HepG2 (cell line): ENCODE measurements at regions not wholly inside any gene's neighbourhood (a gene's known extent, or its start where the extent isn't known, plus 50 kb on each side); places are given as distances from the start of the nearest gene placed in this dataset.

ENCODE experiments used
- ATAC-seq: fragments of 200-7000 bp; cut with Tn5 transposase; 3 replicates; pipeline ENCODE4 v1.9.1; 2020; ENCODE audit warnings: mild to moderate bottlenecking, moderate library complexity
- BruUV-seq: library from RNA; stranded (reverse); fragments of 400-500 nt; replicated peaks from 2 replicates; lab custom pipeline; 2021; lab: Mats Ljungman, UMichigan
- CTCF ChIA-PET: fragments of 300-600 bp; formaldehyde crosslinking; extraction: SDS; loops from one replicate; lab custom pipeline; 2021; ENCODE audit warnings: low total read pairs, inconsistent platforms, low intra/inter-chr PET ratio; lab: Yijun Ruan, JAX
- POLR2A ChIA-PET: fragments of 350-600 bp; sonication (Branson Sonifier 250); formaldehyde crosslinking; loops from one replicate; lab custom pipeline; 2020; ENCODE audit warnings: antibody characterized with exemption, inconsistent platforms; lab: Yijun Ruan, JAX
- DNase-seq: peaks from one replicate; pipeline ENCODE4 v3.0.0-alpha.2; 2015; ENCODE audit warnings: low spot score
- FAIRE-seq: peaks from 3 replicates; lab custom pipeline; 2011; peaks lifted over from hg19 to GRCh38; lab: Jason Lieb, UNC
- H2AFZ ChIP-seq: one replicate; pipeline ENCODE4 v1.6.1; 2011; ENCODE audit warnings: low read length, inconsistent platforms
- H3K27ac ChIP-seq: fragments of 300-600 bp; 3 replicates; pipeline ENCODE4 v1.8.0; 2011; ENCODE audit warnings: mixed run types, mild to moderate bottlenecking, mixed read lengths, low read length, inconsistent platforms; ENCODE audit not compliant: insufficient read depth; ENCODE audit errors: extremely low read length
- H3K27me3 ChIP-seq, 2 experiments: fragments of 200-600 bp in 1 of 2; 2 replicates in 1 of 2; 3 replicates in 1 of 2; pipeline versions ENCODE4 v1.6.0 to v1.8.0; 2011; ENCODE audit warnings: low read length in 2 of 2, mild to moderate bottlenecking in 2 of 2, moderate library complexity in 2 of 2, inconsistent platforms in 1 of 2; ENCODE audit not compliant: insufficient read depth in 2 of 2, control insufficient read depth in 1 of 2
- H3K36me3 ChIP-seq, 2 experiments: fragments of 200-600 bp in 1 of 2; replicated peaks in 1 of 2; 2 replicates in 1 of 2; 3 replicates in 1 of 2; pipeline versions ENCODE4 v1.5.1 to v1.8.0; 2011; ENCODE audit warnings: low read length in 2 of 2, inconsistent platforms in 1 of 2; ENCODE audit not compliant: insufficient read depth in 2 of 2, control insufficient read depth in 1 of 2
- H3K4me1 ChIP-seq: 2 replicates; pipeline ENCODE4 v1.5.1; 2012; ENCODE audit warnings: low read length, inconsistent platforms; ENCODE audit not compliant: insufficient read depth
- H3K4me2 ChIP-seq: 2 replicates; pipeline ENCODE4 v1.6.0; 2011; ENCODE audit warnings: low read depth, low read length, inconsistent platforms
- H3K4me3 ChIP-seq, 3 experiments: fragments of 200-600 bp in 1 of 3; sonication (generic), shearing (Covaris generic) in 1 of 3; replicated peaks in 1 of 3; 2 replicates each; pipeline ENCODE4 v1.5.1; 2011 to 2016; ENCODE audit warnings: low read length in 3 of 3, inconsistent platforms in 2 of 3, low read depth in 2 of 3, mild to moderate bottlenecking in 2 of 3, control low read depth in 1 of 3, mixed read lengths in 1 of 3; ENCODE audit not compliant: insufficient read depth in 1 of 3
- H3K79me2 ChIP-seq: one replicate; pipeline ENCODE4 v1.6.1; 2011; ENCODE audit warnings: low read length, inconsistent platforms; ENCODE audit not compliant: insufficient read depth
- H3K9ac ChIP-seq: 2 replicates; pipeline ENCODE4 v1.6.0; 2011; ENCODE audit warnings: mild to moderate bottlenecking, low read depth, low read length, inconsistent platforms; ENCODE audit not compliant: insufficient read depth
- H3K9me3 ChIP-seq: 2 replicates; pipeline ENCODE4 v1.5.1; 2012; ENCODE audit warnings: mild to moderate bottlenecking, low read length
- H4K20me1 ChIP-seq: 2 replicates; pipeline ENCODE4 v1.6.0; 2011; ENCODE audit warnings: inconsistent platforms, mild to moderate bottlenecking, low read length, moderate library complexity; ENCODE audit not compliant: insufficient read depth
- ISL2 ChIP-seq: sonication (generic); formaldehyde crosslinking; IDR thresholded peaks from 2 replicates; pipeline ENCODE4 v1.5.0; 2020; ENCODE audit warnings: missing genetic modification reagents
- MAFF ChIP-seq: IDR thresholded peaks from 2 replicates; pipeline ENCODE4 v1.6.1; 2011; ENCODE audit warnings: low read depth, low read length, improper control_type of control experiment
- MAFK ChIP-seq, 2 experiments: IDR thresholded peaks in 1 of 2; conservative IDR thresholded peaks in 1 of 2; 2 replicates each; pipeline ENCODE4 v1.6.1; 2011; ENCODE audit warnings: improper control_type of control experiment in 2 of 2, low read length in 2 of 2
- SRSF9 ChIP-seq: fragments of 200-400 bp; formaldehyde crosslinking; IDR thresholded peaks from 2 replicates; pipeline ENCODE4 v1.6.1; 2018; ENCODE audit warnings: borderline replicate concordance, mild to moderate bottlenecking, low read depth, low read length; ENCODE audit not compliant: insufficient read depth, poor library complexity, severe bottlenecking
- ZNF350 ChIP-seq: sonication (generic); formaldehyde crosslinking; IDR thresholded peaks from 2 replicates; pipeline ENCODE4 v1.4.0; 2020; ENCODE audit warnings: mild to moderate bottlenecking, low read depth, missing genetic modification reagents, borderline replicate concordance
- ZNF7 ChIP-seq: IDR thresholded peaks from 2 replicates; pipeline ENCODE4 v1.6.1; 2016; ENCODE audit warnings: missing biosample characterization, missing genetic modification reagents
- ZNF747 ChIP-seq: sonication (generic); formaldehyde crosslinking; IDR thresholded peaks from 2 replicates; pipeline ENCODE4 v1.8.1; 2023; ENCODE audit warnings: missing genetic modification reagents, mild to moderate bottlenecking, borderline replicate concordance
- ZSCAN29 ChIP-seq: sonication (generic); formaldehyde crosslinking; conservative IDR thresholded peaks from 2 replicates; pipeline ENCODE4 v1.4.0; 2020; ENCODE audit warnings: mild to moderate bottlenecking, missing genetic modification reagents
- WGBS: methylation state at CpG from one replicate; pipeline ENCODE4 v1.1.6; 2017; ENCODE audit warnings: low lambda C conversion rate; 5-methylcytosine and 5-hydroxymethylcytosine counted together
- in situ Hi-C: cut with HindIII; loops from 2 replicates; pipeline ENCODE4 v1.10.0; 2017; ENCODE audit warnings: low pct_unique_long_range_greater_than_20kb; ENCODE audit not compliant: extremely low pct_ligation_motif_present
- intact Hi-C: fragments of 100-400 bp; cut with micrococcal nuclease; formaldehyde crosslinking; loops from one replicate; pipeline ENCODE4 v1.10.0; 2022; ENCODE audit not compliant: unreplicated experiment

- no peaks in the 10 kb centered on the region for H3K4me1 ChIP-seq
- FAIRE-seq (no peak), ATAC-seq (no peak), DNase-seq (no peak)
- in situ Hi-C loops = loop anchor here (25.0 kb wide), 1 partner anchor 102 kb away; no protein-coding TSS in a partner anchor
- H4K20me1 ChIP-seq = no peaks in the 10 kb centered on the region
- no peak overlapping the region for H3K9ac ChIP-seq
- ChIA-PET CTCF (no interaction called here), POLR2A (no interaction called here)
- no peak overlapping the region for H3K4me2 ChIP-seq
- no peak overlapping the region for H3K27ac ChIP-seq
- no peak overlapping the region for H2AFZ ChIP-seq
- no peaks in the 10 kb centered on the region for H3K36me3 ChIP-seq
- TF ChIP-seq ZSCAN29 (CRISPR knock-in tag) (no peak), MAFK (conservative IDR thresholded peaks at IDR 0.05 in 1 of 2, IDR thresholded peaks at IDR 0.05 in 1 of 2; ENCODE audit: low read length in 2 of 2) (peak in 1 of 2 experiments; percentile 46; a peak in 1 of 4 replicates)
- H3K27me3 ChIP-seq = no peaks in the 10 kb centered on the region
- no peaks in the 10 kb centered on the region for H3K9me3 ChIP-seq
- no peak overlapping the region for H3K4me3 ChIP-seq
- no TSS peak for BruUV-seq
- WGBS = 0% methylated on average over 2 of the region's 2 CpGs
- intact Hi-C loops = no loop called here
- no peaks in the 10 kb centered on the region for H3K79me2 ChIP-seq
These were observed 1027.6 kb upstream of the AMELY start for GRCh38 chrY:7938982-7939718.

GRCh38 chrY:7936831-7937230 lies 1025.3 kb upstream of the AMELY start:
- Histone ChIP-seq H3K4me2 (no peak overlapping the region), H3K27me3 (no peaks in the 10 kb centered on the region)
- WGBS = 0% methylated on average over 2 of the region's 4 CpGs
- TF ChIP-seq ISL2 (no peak), MAFK (conservative IDR thresholded peaks at IDR 0.05 in 1 of 2, IDR thresholded peaks at IDR 0.05 in 1 of 2; ENCODE audit: low read length in 2 of 2) (peak in 1 of 2 experiments; percentile 78; a peak in 3 of 4 replicates), MAFF (peak; percentile 59), SRSF9 (no peak), ZNF350 (CRISPR knock-in tag) (no peak), ZNF747 (CRISPR knock-in tag) (no peak), ZNF7 (CRISPR knock-in tag) (no peak)
- TF ChIP-seq, all 625 proteins: peak for 2
- no TSS peak for BruUV-seq
- no peak for ATAC-seq
- no peaks in the 10 kb centered on the region for H3K79me2 ChIP-seq
- FAIRE-seq = no peak
- H3K36me3 ChIP-seq = no peaks in the 10 kb centered on the region
- no peaks in the 10 kb centered on the region for H3K9me3 ChIP-seq
- no peaks in the 10 kb centered on the region for H3K4me1 ChIP-seq
- H4K20me1 ChIP-seq = no peaks in the 10 kb centered on the region
- CTCF ChIA-PET = no interaction called here
- intact Hi-C loops = no loop called here
- H3K9ac ChIP-seq = no peak overlapping the region
- no peak overlapping the region for H3K4me3 ChIP-seq
- H2AFZ ChIP-seq = no peak overlapping the region
- POLR2A ChIA-PET = no interaction called here
- in situ Hi-C loops = loop anchor here (25.0 kb wide), 1 partner anchor 100 kb away; no protein-coding TSS in a partner anchor
- H3K27ac ChIP-seq = no peak overlapping the region
- no peak for DNase-seq
